DND-41 (cell line): ENCODE measurements at regions not wholly inside any gene's neighbourhood (a gene's known extent, or its start where the extent isn't known, plus 50 kb on each side); places are given as distances from the start of the nearest gene placed in this dataset.

ENCODE experiments used
- ATAC-seq: fragments of 200-7000 bp; cut with Tn5 transposase; 3 replicates; pipeline ENCODE4 v1.9.1; 2021; ENCODE audit warnings: low read depth; ENCODE audit not compliant: insufficient read depth
- DNase-seq: peaks from one replicate; pipeline ENCODE4 v3.0.0-alpha.2; 2020
- H2AFZ ChIP-seq: 2 replicates; pipeline ENCODE4 v1.6.0; 2012; ENCODE audit warnings: low read depth, low read length
- H3K27ac ChIP-seq: 2 replicates; pipeline ENCODE4 v1.5.1; 2012; ENCODE audit warnings: low read length, inconsistent platforms
- H3K27me3 ChIP-seq: fragments of 200-600 bp; sonication (generic); 2 replicates; pipeline ENCODE4 v1.6.0; 2012; ENCODE audit warnings: low read length, mild to moderate bottlenecking, inconsistent platforms; ENCODE audit not compliant: insufficient read depth, poor library complexity
- H3K36me3 ChIP-seq: 2 replicates; pipeline ENCODE4 v1.5.1; 2012; ENCODE audit warnings: low read length, inconsistent platforms; ENCODE audit not compliant: insufficient read depth
- H3K4me1 ChIP-seq: 2 replicates; pipeline ENCODE4 v1.5.1; 2012; ENCODE audit warnings: mild to moderate bottlenecking, low read length; ENCODE audit not compliant: insufficient read depth
- H3K4me2 ChIP-seq: 2 replicates; pipeline ENCODE4 v1.6.0; 2012; ENCODE audit warnings: mild to moderate bottlenecking, moderate library complexity, low read length, inconsistent platforms; ENCODE audit not compliant: insufficient read depth
- H3K4me3 ChIP-seq, 2 experiments: fragments of 200-600 bp in 1 of 2; shearing (Covaris generic) in 1 of 2; 2 replicates each; pipeline ENCODE4 v1.5.1; 2012 to 2016; ENCODE audit warnings: inconsistent platforms in 2 of 2, low read length in 2 of 2, mild to moderate bottlenecking in 2 of 2, low read depth in 1 of 2, moderate library complexity in 1 of 2
- H3K79me2 ChIP-seq: 2 replicates; pipeline ENCODE4 v1.6.0; 2012; ENCODE audit warnings: low read length, inconsistent platforms; ENCODE audit not compliant: insufficient read depth
- H3K9ac ChIP-seq: 2 replicates; pipeline ENCODE4 v1.6.0; 2012; ENCODE audit warnings: low read depth, mild to moderate bottlenecking, inconsistent platforms, low read length, moderate library complexity
- H3K9me3 ChIP-seq: 2 replicates; pipeline ENCODE4 v1.5.1; 2012; ENCODE audit warnings: low read length, moderate library complexity, mild to moderate bottlenecking, inconsistent platforms; ENCODE audit not compliant: insufficient read depth, severe bottlenecking
- H4K20me1 ChIP-seq: 2 replicates; pipeline ENCODE4 v1.6.0; 2012; ENCODE audit warnings: low read length; ENCODE audit not compliant: insufficient read depth
- CTCF ChIP-seq: IDR thresholded peaks from 2 replicates; pipeline ENCODE4 v1.5.1; 2012; ENCODE audit warnings: borderline replicate concordance, low read length, moderate library complexity, mild to moderate bottlenecking; ENCODE audit not compliant: poor library complexity, severe bottlenecking; ENCODE audit errors: extremely low read depth
- EZH2 ChIP-seq: IDR thresholded peaks from 3 replicates; pipeline ENCODE4 v1.6.1; 2012; ENCODE audit warnings: borderline replicate concordance, low read depth, mild to moderate bottlenecking, moderate library complexity, low read length, inconsistent platforms; ENCODE audit not compliant: severe bottlenecking

GRCh38 chr14:22390824-22391461, 198.1 kb downstream of the DAD1 start:
- no peaks in the 10 kb centered on the region for H4K20me1 ChIP-seq
- no peak overlapping the region for H3K27ac ChIP-seq
- DNase-seq (no peak), ATAC-seq (no peak)
- no peaks in the 10 kb centered on the region for H3K9me3 ChIP-seq
- H3K4me1 ChIP-seq, result peaks cover 35% of the 10 kb centered on the region
- no peaks in the 10 kb centered on the region for H3K36me3 ChIP-seq
- no peak overlapping the region for H3K4me2 ChIP-seq
- H3K4me3 ChIP-seq, result no peak overlapping the region
- TF ChIP-seq CTCF, result no peak
- TF ChIP-seq EZH2, result no peak
- no peaks in the 10 kb centered on the region for H3K79me2 ChIP-seq
- H3K27me3 ChIP-seq, result no peaks in the 10 kb centered on the region
- no peak overlapping the region for H2AFZ ChIP-seq
- H3K9ac ChIP-seq, result no peak overlapping the region

- H2AFZ ChIP-seq, result no peak overlapping the region
- no peaks in the 10 kb centered on the region for H3K36me3 ChIP-seq
- TF ChIP-seq EZH2 (no peak), CTCF (no peak)
- no peak overlapping the region for H3K4me2 ChIP-seq
- no peak overlapping the region for H3K27ac ChIP-seq
- no peaks in the 10 kb centered on the region for H3K9me3 ChIP-seq
- no peak overlapping the region for H3K4me3 ChIP-seq
- ATAC-seq (no peak), DNase-seq (no peak)
- no peak overlapping the region for H3K9ac ChIP-seq
- peaks cover 43% of the 10 kb centered on the region for H3K4me1 ChIP-seq
- H3K27me3 ChIP-seq, result no peaks in the 10 kb centered on the region
- H3K79me2 ChIP-seq, result no peaks in the 10 kb centered on the region
- no peaks in the 10 kb centered on the region for H4K20me1 ChIP-seq
Measured at GRCh38 chr14:22390195-22390594, 198.8 kb downstream of the DAD1 start.

GRCh38 chr14:22388669-22389595, 200.1 kb downstream of the DAD1 start:
- ATAC-seq, result peak; percentile 81
- TF ChIP-seq CTCF (no peak), EZH2 (no peak)
- Histone ChIP-seq H2AFZ (no peak overlapping the region), H4K20me1 (no peaks in the 10 kb centered on the region), H3K36me3 (no peaks in the 10 kb centered on the region), H3K27ac (0 out of 2 replicates have a peak overlapping the region, but pooled peaks have one; percentile 32), H3K9ac (no peak overlapping the region), H3K79me2 (no peaks in the 10 kb centered on the region), H3K4me2 (no peak overlapping the region), H3K27me3 (no peaks in the 10 kb centered on the region), H3K4me1 (peaks cover 46% of the 10 kb centered on the region), H3K9me3 (no peaks in the 10 kb centered on the region), H3K4me3 (no peak overlapping the region)
- peak; percentile 58 for DNase-seq
